Raji (cell line): ENCODE measurements at regions not wholly inside any gene's neighbourhood (a gene's known extent, or its start where the extent isn't known, plus 50 kb on each side); places are given as distances from the start of the nearest gene placed in this dataset.

ENCODE experiments used
- POLR2A ChIP-seq: IDR thresholded peaks from 2 replicates; pipeline ENCODE4 v1.6.1; 2011; ENCODE audit warnings: low read depth, low read length, control low read depth; ENCODE audit not compliant: insufficient read depth

GRCh38 chr1:221141096-221141495 is 261.9 kb downstream of the HLX start:
- no peak for TF ChIP-seq POLR2A

DNA sequence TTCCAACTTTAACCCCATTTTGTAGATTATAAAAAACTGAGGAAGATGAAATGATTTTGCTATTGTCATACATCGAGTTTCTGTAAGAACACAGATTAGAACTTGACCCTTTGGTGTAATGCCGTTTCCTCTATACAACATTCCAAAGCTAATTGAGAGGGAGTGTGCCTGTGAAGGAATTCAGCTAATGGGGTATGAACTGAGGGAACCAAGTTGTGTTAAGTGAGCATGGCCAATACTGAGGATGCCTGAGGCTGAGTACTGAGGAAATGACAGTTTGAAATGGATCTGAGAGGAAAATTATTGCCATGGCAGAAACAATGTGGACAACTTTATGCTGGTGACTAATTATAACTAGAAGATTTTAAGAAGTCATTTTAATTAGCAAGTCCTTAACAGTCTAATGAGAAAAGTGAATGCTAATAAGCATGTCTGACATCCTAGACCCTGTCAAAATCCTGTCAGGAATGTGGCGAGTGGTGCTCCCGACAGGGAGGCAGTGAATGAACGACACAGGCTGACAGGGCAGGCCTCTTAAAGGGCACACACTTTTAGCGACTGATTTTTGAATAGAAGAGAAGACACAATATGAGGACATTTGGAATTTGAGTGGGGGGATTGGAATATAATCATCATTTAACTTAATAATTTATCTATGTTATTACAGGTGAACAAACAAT is 262.5 kb downstream of the HLX start:
- TF ChIP-seq POLR2A: no peak

DNA sequence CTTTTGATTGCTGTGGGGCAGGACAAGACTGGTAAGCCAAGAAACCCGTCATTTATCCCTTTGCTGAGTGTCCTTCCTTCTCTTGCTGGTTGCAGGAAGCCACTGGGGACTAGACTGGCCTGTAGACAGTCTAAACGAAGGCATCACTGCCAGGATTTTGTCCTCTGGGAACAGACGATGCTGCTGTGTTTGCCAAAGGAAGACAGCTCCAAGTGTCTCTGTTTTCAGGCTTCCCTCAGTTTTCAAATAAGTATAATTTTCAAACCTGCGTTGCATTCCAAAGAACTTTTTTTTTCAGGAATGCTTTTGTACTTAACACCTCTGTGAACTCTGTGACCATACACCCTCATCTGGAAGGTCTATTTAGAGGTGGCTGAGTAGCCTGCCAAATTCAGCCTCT is 269.4 kb downstream of the HLX start:
- no peak for TF ChIP-seq POLR2A

- TF ChIP-seq POLR2A: no peak
Observed at GRCh38 chr1:221149111-221149510, 269.9 kb downstream of the HLX start.

DNA sequence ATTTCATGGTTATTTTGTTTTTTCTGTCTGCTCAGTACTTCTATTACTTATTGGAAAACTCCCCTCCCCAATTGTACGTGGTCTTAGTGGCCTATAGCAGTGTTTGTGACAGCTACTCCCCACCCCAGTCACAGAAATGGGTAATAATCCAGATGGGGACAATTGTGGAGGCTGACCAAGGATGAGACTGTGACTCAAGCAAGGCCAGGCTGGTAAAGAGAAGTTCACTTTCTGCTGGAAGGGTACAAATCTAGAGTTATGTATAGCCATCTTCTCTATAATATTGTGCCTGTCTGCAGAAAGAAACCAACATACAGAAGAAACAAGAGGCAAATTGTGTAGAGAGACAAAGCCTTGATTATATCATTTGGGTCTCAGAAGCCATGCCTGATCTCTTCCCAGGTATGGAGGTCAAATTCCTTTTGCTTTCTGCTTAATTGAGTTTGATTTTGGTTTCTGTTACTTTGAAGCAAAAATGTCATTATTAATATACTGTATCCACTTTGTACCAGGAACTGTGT is 270.4 kb downstream of the HLX start:
- no peak for TF ChIP-seq POLR2A

DNA sequence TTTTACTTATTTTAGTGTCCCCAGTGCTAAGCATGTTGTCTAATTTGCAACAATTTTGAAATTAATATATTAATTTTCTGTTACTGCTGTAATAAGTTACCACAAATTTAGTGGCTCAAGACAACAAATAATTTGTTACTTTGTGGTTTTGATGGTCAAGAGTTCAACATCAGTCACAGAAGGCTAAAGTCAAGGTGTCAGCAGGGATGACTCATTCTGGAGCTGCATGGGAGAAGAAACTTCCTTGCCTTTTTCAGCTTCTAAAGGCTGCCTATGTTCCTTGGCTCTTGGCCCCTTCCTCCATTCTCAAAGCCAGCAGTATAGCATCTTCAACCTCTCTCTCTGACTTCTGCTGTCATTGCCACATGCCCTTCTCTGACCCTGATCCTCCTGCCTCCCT is 271.8 kb downstream of the HLX start:
- no peak for TF ChIP-seq POLR2A

GRCh38 chr1:221154932-221155331 is 275.7 kb downstream of the HLX start:
- no peak for TF ChIP-seq POLR2A

GRCh38 chr1:221157026-221157761 is 278.0 kb downstream of the HLX start:
- no peak for TF ChIP-seq POLR2A

DNA sequence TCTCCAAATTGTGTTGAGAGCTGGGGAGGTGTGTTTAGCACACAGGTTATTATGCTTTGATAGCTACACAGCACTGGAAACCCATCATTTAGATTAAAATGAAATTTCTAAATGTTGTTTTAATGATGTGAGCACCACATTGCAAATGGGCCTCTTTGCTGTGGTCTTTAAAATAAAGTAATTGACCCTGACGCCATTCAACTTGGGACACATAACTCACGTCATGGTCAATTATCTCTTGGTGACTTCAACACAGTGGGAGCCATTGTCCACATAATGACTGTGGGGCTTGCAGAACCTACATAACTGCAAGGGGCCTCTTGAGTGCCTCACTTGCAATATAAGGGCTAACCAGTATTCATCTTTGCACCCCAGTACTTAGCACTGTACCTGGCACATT is 280.4 kb downstream of the HLX start:
- TF ChIP-seq POLR2A: no peak

- TF ChIP-seq POLR2A: no peak
Observed at GRCh38 chr1:221161571-221162041, 282.4 kb downstream of the HLX start.

- no peak for TF ChIP-seq POLR2A
Observed at GRCh38 chr1:221162352-221162751, 283.1 kb downstream of the HLX start.

DNA sequence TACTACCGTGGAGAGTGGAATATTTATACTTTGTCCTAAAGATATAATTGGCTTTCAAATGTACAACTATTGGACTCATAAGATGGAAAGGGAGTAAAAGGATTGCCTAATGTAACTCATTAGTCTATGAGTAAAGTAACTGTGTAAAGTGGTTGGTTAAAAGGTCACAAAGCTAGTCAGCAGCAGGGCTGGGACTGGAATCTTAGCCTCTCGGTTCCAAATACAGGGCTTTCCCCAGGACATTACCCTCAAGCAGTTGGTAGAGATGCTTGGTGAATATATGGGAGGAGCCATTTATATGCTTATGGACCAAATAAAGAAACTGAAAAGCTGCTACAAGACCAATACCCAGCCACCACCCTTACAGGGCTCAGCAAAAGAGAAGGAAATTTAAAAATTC is 283.7 kb downstream of the HLX start:
- TF ChIP-seq POLR2A: no peak

DNA sequence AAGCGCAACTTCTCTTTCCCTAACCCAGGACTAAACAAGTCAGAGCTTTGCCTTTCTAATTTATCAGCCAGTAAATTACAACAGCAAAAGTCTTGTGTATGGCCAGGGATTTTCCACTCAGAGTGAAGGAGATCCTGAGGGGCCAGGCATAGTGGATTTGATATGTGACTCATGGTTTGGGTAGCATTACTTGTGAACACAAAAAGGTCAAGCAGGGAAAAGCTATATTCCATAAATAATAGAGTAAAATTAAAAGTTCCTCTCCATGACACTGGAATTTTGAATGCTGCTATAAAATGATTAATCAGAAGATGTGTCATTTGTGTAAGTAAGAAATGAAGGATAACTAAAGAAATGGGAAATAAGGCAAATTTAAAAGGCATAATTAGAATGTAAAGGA is 284.8 kb downstream of the HLX start:
- TF ChIP-seq POLR2A: no peak

GRCh38 chr1:221164951-221165838 is 286.0 kb downstream of the HLX start:
- TF ChIP-seq POLR2A: no peak

DNA sequence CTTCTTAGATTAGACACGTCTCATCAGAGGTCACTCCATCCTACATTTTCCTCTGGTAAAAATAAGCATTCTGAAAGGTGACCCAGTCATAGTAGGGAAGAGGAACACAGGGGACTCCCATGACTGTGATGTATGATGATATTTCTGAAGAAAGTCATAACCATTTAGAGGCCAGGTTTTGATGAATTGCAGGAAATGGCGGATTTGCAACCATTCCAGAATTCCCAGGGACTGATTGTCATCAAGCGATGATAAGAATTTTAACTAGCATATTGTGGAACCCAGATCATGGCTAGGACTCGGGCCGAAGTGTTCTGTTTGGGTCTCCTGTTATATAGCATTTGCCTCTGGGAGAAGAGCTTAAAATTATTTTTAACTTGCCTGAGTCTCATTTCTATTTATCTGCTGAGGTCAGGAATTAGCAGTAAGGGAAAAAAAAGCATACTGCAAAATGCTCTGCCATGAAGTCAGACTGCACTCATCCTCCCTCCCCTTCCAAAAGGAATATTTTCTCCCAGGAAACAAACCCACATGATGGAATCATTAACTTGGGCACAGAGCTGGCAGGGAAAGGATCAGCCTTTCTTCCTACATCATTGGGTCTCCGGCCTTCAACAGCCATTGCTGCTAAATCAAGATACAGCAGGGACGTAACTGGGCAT is 286.7 kb downstream of the HLX start:
- no peak for TF ChIP-seq POLR2A
